ENCODE measurements at regions not wholly inside any gene's neighbourhood (a gene's known extent, or its start where the extent isn't known, plus 50 kb on each side); places are given as distances from the start of the nearest gene placed in this dataset.

DNA sequence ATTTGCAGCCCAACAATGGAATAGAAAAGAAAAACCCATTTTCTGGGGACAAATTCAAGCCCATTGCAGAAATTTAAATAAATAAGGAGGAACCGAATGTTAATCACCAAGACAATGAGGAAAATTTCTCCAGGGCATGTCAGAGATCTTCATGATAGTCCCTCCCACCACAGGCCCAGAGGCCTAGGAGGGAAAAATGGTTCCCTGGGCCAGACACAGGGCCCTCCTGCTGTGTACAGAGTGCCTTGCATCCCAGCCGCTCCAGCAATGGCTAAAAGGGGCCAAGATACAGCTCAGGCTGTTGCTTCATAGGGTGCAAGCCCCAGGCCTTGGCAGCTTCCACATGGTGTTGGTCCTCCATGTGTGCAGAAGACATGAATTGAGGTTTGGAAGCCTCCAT, 73.4 kb upstream of the FOXE1 start:
- TF ChIP-seq, protein P1, sequence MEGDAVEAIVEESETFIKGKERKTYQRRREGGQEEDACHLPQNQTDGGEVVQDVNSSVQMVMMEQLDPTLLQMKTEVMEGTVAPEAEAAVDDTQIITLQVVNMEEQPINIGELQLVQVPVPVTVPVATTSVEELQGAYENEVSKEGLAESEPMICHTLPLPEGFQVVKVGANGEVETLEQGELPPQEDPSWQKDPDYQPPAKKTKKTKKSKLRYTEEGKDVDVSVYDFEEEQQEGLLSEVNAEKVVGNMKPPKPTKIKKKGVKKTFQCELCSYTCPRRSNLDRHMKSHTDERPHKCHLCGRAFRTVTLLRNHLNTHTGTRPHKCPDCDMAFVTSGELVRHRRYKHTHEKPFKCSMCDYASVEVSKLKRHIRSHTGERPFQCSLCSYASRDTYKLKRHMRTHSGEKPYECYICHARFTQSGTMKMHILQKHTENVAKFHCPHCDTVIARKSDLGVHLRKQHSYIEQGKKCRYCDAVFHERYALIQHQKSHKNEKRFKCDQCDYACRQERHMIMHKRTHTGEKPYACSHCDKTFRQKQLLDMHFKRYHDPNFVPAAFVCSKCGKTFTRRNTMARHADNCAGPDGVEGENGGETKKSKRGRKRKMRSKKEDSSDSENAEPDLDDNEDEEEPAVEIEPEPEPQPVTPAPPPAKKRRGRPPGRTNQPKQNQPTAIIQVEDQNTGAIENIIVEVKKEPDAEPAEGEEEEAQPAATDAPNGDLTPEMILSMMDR (IDR thresholded peaks at IDR 0.05; ENCODE audit: insufficient read depth, low read depth, low read length) = no peak
- no peak for TF ChIP-seq EZH2 (IDR thresholded peaks at IDR 0.05; ENCODE audit: insufficient read depth, low read length)

All from astrocyte (in vitro differentiated cells and primary cell).